Neural cell (in vitro differentiated cells): ENCODE measurements at regions not wholly inside any gene's neighbourhood (a gene's known extent, or its start where the extent isn't known, plus 50 kb on each side); places are given as distances from the start of the nearest gene placed in this dataset.
"Not testable (repeated sequence)": the region's sequence is repeated elsewhere in the genome, so short reads cannot be mapped to it uniquely, and the experiment has no call there.

Experiments used
- H2AFZ ChIP-seq: fragments of 200-600, 300-800 bp; sonication (generic), shearing (Covaris generic); 2 replicates; pipeline ENCODE4 v1.6.0; 2014; ENCODE audit warnings: low read depth, mild to moderate bottlenecking, antibody characterized with exemption, low read length, moderate library complexity
- H3F3A ChIP-seq: fragments of 200-600 bp; shearing (Covaris generic); 2 replicates; pipeline ENCODE4 v1.6.1; 2016; ENCODE audit warnings: mild to moderate bottlenecking, moderate library complexity, mixed read lengths, antibody characterized with exemption, low read length; ENCODE audit not compliant: insufficient read depth, poor library complexity, severe bottlenecking
- H3K27ac ChIP-seq: fragments of 200-600, 300-800 bp; sonication (generic), shearing (Covaris generic); 2 replicates; pipeline ENCODE4 v1.5.1; 2014; ENCODE audit warnings: mild to moderate bottlenecking, low read length, moderate library complexity
- H3K27me3 ChIP-seq: fragments of 300-800, 200-600 bp; sonication (generic), shearing (Covaris generic); 2 replicates; pipeline ENCODE4 v1.6.0; 2014; ENCODE audit warnings: mild to moderate bottlenecking, low read depth, low read length, moderate library complexity; ENCODE audit not compliant: insufficient read depth
- H3K36me3 ChIP-seq: fragments of 300-800, 200-600 bp; sonication (generic), shearing (Covaris generic); 2 replicates; pipeline ENCODE4 v1.5.1; 2014; ENCODE audit warnings: mild to moderate bottlenecking, antibody characterized with exemption, low read length, moderate library complexity; ENCODE audit not compliant: insufficient read depth
- H3K4me2 ChIP-seq: fragments of 300-800, 200-600 bp; sonication (generic), shearing (Covaris generic); 2 replicates; pipeline ENCODE4 v1.6.0; 2014; ENCODE audit warnings: mild to moderate bottlenecking, low read length
- H3K4me3 ChIP-seq: fragments of 300-800, 200-600 bp; sonication (generic), shearing (Covaris generic); 2 replicates; pipeline ENCODE4 v1.5.1; 2014; ENCODE audit warnings: mild to moderate bottlenecking, low read length, moderate library complexity
- H3K79me2 ChIP-seq: fragments of 200-600 bp; shearing (Covaris generic); replicated peaks from 2 replicates; pipeline ENCODE4 v1.6.0; 2014; ENCODE audit warnings: mild to moderate bottlenecking, low read length, moderate library complexity; ENCODE audit not compliant: insufficient read depth
- H3K9ac ChIP-seq: fragments of 300-800, 200-600 bp; sonication (generic), shearing (Covaris generic); 2 replicates; pipeline ENCODE4 v1.6.1; 2016; ENCODE audit warnings: mild to moderate bottlenecking, low read length, mixed read lengths
- H3K9me2 ChIP-seq: fragments of 200-600 bp; shearing (Covaris generic); 2 replicates; pipeline ENCODE4 v1.6.1; 2016; ENCODE audit warnings: mild to moderate bottlenecking, low read length, mixed read lengths; ENCODE audit not compliant: insufficient read depth
- H3K9me3 ChIP-seq: fragments of 200-600, 300-800 bp; sonication (generic), shearing (Covaris generic); 2 replicates; pipeline ENCODE4 v1.6.1; 2016; ENCODE audit warnings: mild to moderate bottlenecking, mixed run types, low read length, moderate library complexity, mixed read lengths
- H4K20me1 ChIP-seq: fragments of 200-600 bp; shearing (Covaris generic); 2 replicates; pipeline ENCODE4 v1.6.1; 2016; ENCODE audit warnings: mild to moderate bottlenecking, mixed run types; ENCODE audit not compliant: insufficient read depth
- EP300 ChIP-seq: fragments of 450-650 bp; conservative IDR thresholded peaks from 2 replicates; pipeline ENCODE4 v1.6.1; 2014; ENCODE audit warnings: antibody characterized with exemption, mild to moderate bottlenecking, moderate library complexity; ENCODE audit not compliant: poor library complexity, severe bottlenecking
- EZH2 ChIP-seq: fragments of 200-600, 300-800 bp; shearing (Covaris generic), sonication (generic); IDR thresholded peaks from 2 replicates; pipeline ENCODE4 v1.6.1; 2014; ENCODE audit warnings: antibody characterized with exemption, low read length, borderline replicate concordance, mild to moderate bottlenecking; ENCODE audit not compliant: insufficient read depth, poor library complexity, severe bottlenecking
- MXI1 ChIP-seq: fragments of 450-650 bp; conservative IDR thresholded peaks from 2 replicates; pipeline ENCODE4 v1.6.1; 2014; ENCODE audit warnings: antibody characterized with exemption, mild to moderate bottlenecking; ENCODE audit not compliant: poor library complexity, severe bottlenecking
- POLR2AphosphoS5 ChIP-seq: IDR thresholded peaks from 2 replicates; pipeline ENCODE4 v1.6.1; 2012
- RAD21 ChIP-seq: fragments of 450-650 bp; conservative IDR thresholded peaks from 2 replicates; pipeline ENCODE4 v1.6.1; 2014; ENCODE audit warnings: antibody characterized with exemption, mild to moderate bottlenecking, moderate library complexity
- REST ChIP-seq: IDR thresholded peaks from 2 replicates; pipeline ENCODE4 v1.6.1; 2012; ENCODE audit warnings: borderline replicate concordance
- SMC3 ChIP-seq: fragments of 450-650 bp; conservative IDR thresholded peaks from 2 replicates; pipeline ENCODE4 v1.6.1; 2014; ENCODE audit warnings: antibody characterized with exemption, mild to moderate bottlenecking, moderate library complexity; ENCODE audit not compliant: poor library complexity
- TAF1 ChIP-seq: IDR thresholded peaks from 2 replicates; pipeline ENCODE4 v1.6.1; 2012; ENCODE audit warnings: low read depth
- TF ChIP-seq, protein P1 (sequence below): fragments of 450-650 bp; IDR thresholded peaks from 2 replicates; pipeline ENCODE4 v1.5.1; 2014; ENCODE audit warnings: antibody characterized with exemption, mild to moderate bottlenecking, moderate library complexity; ENCODE audit not compliant: poor library complexity, severe bottlenecking

GRCh38 chr15:96060591-96060990, 269.9 kb upstream of the NR2F2 start:
- not testable (repeated sequence) for H3K9me2 ChIP-seq, H3K9me3 ChIP-seq, H3K9ac ChIP-seq, H4K20me1 ChIP-seq, H3F3A ChIP-seq, H3K4me2 ChIP-seq, H3K4me3 ChIP-seq, H2AFZ ChIP-seq, H3K27me3 ChIP-seq, H3K79me2 ChIP-seq, H3K36me3 ChIP-seq, H3K27ac ChIP-seq

GRCh38 chr15:96064351-96064756, 266.1 kb upstream of the NR2F2 start:
- H4K20me1 ChIP-seq, result no peaks in the 10 kb centered on the region
- H3K9ac ChIP-seq, result no peak overlapping the region
- H3K27ac ChIP-seq, result no peak overlapping the region
- no peak overlapping the region for H3K4me3 ChIP-seq
- H3F3A ChIP-seq, result no peaks in the 10 kb centered on the region
- no peak overlapping the region for H3K4me2 ChIP-seq
- no peaks in the 10 kb centered on the region for H3K9me2 ChIP-seq
- no peaks in the 10 kb centered on the region for H3K36me3 ChIP-seq
- H3K79me2 ChIP-seq, result no peaks in the 10 kb centered on the region
- no peak overlapping the region for H2AFZ ChIP-seq
- H3K9me3 ChIP-seq, result no peaks in the 10 kb centered on the region
- no peaks in the 10 kb centered on the region for H3K27me3 ChIP-seq
- TF ChIP-seq SMC3 (no peak), EZH2 (no peak), TAF1 (no peak), EP300 (no peak), MXI1 (no peak), REST (no peak), RAD21 (no peak), POLR2AphosphoS5 (no peak)
- TF ChIP-seq, protein P1, sequence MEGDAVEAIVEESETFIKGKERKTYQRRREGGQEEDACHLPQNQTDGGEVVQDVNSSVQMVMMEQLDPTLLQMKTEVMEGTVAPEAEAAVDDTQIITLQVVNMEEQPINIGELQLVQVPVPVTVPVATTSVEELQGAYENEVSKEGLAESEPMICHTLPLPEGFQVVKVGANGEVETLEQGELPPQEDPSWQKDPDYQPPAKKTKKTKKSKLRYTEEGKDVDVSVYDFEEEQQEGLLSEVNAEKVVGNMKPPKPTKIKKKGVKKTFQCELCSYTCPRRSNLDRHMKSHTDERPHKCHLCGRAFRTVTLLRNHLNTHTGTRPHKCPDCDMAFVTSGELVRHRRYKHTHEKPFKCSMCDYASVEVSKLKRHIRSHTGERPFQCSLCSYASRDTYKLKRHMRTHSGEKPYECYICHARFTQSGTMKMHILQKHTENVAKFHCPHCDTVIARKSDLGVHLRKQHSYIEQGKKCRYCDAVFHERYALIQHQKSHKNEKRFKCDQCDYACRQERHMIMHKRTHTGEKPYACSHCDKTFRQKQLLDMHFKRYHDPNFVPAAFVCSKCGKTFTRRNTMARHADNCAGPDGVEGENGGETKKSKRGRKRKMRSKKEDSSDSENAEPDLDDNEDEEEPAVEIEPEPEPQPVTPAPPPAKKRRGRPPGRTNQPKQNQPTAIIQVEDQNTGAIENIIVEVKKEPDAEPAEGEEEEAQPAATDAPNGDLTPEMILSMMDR, result no peak

GRCh38 chr15:96066126-96066525, 264.4 kb upstream of the NR2F2 start:
- Histone ChIP-seq H3K4me2 (no peak overlapping the region), H3K9me2 (no peaks in the 10 kb centered on the region)

More at GRCh38 chr15:96066126-96066525, 264.4 kb upstream of the NR2F2 start:
- Histone ChIP-seq H3K36me3 (no peaks in the 10 kb centered on the region), H3K27ac (no peak overlapping the region), H3K79me2 (no peaks in the 10 kb centered on the region), H3K9me3 (no peaks in the 10 kb centered on the region), H3K27me3 (no peaks in the 10 kb centered on the region), H3K9ac (no peak overlapping the region), H3F3A (no peaks in the 10 kb centered on the region), H2AFZ (no peak overlapping the region), H3K4me3 (no peak overlapping the region), H4K20me1 (no peaks in the 10 kb centered on the region)
- TF ChIP-seq MXI1, result no peak
- no peak for TF ChIP-seq TAF1
- TF ChIP-seq RAD21, result no peak
- TF ChIP-seq POLR2AphosphoS5, result no peak
- no peak for TF ChIP-seq SMC3
- TF ChIP-seq, protein P1, result no peak
- TF ChIP-seq EP300, result no peak
- TF ChIP-seq REST, result no peak
- no peak for TF ChIP-seq EZH2
